Urinary bladder (tissue), 3 donors: ENCODE measurements at regions not wholly inside any gene's neighbourhood (a gene's known extent, or its start where the extent isn't known, plus 50 kb on each side); places are given as distances from the start of the nearest gene placed in this dataset.
"Not testable (repeated sequence)": the region's sequence is repeated elsewhere in the genome, so short reads cannot be mapped to it uniquely, and the experiment has no call there.

Source experiments
- DNase-seq: peaks from one replicate; pipeline ENCODE4 v3.0.0-alpha.2; 2015; ENCODE audit errors: extremely low spot score
- H3K27ac ChIP-seq: one replicate; pipeline ENCODE4 v1.5.1; 2013; ENCODE audit warnings: low read depth, mild to moderate bottlenecking, moderate library complexity
- H3K36me3 ChIP-seq: one replicate; pipeline ENCODE4 v1.6.1; 2013; ENCODE audit warnings: mild to moderate bottlenecking, moderate library complexity; ENCODE audit not compliant: insufficient read depth
- H3K4me1 ChIP-seq: one replicate; pipeline ENCODE4 v1.6.1; 2013; ENCODE audit warnings: mild to moderate bottlenecking, moderate library complexity; ENCODE audit not compliant: insufficient read depth
- H3K4me3 ChIP-seq: one replicate; pipeline ENCODE4 v1.5.1; 2013; ENCODE audit warnings: low read depth, low read length
- WGBS: extraction: QIAGEN DNeasy Blood & Tissue Kit; methylation state at CpG from one replicate; pipeline ENCODE4 v1.1.7; 2013; 5-methylcytosine and 5-hydroxymethylcytosine counted together
- donor health status: healthy with polysubstance abuse.
- donor health status: healthy.

GRCh38 chr20:40883097-40883496 lies 145.5 kb upstream of the TOP1 start:
- no peaks in the 10 kb centered on the region for H3K36me3 ChIP-seq
- no peak for DNase-seq
- H3K4me1 ChIP-seq, result no peaks in the 10 kb centered on the region
- no peak overlapping the region for H3K27ac ChIP-seq
- no peak overlapping the region for H3K4me3 ChIP-seq
- WGBS, result 45% methylated on average over 2 of the region's 2 CpGs

GRCh38 chr20:40887105-40887504 lies 141.5 kb upstream of the TOP1 start:
- 78% methylated on average over 13 of the region's 13 CpGs for WGBS
- Histone ChIP-seq H3K36me3 (no peaks in the 10 kb centered on the region), H3K4me1 (no peaks in the 10 kb centered on the region), H3K4me3 (no peak overlapping the region), H3K27ac (no peak overlapping the region)
- no peak for DNase-seq

- not testable (repeated sequence) for H3K36me3 ChIP-seq, H3K4me3 ChIP-seq, H3K27ac ChIP-seq, DNase-seq, H3K4me1 ChIP-seq
- 90% methylated on average over 3 of the region's 3 CpGs for WGBS
These were observed 139.4 kb upstream of the TOP1 start for GRCh38 chr20:40889266-40889665.

- DNase-seq, result no peak
- Histone ChIP-seq H3K4me3 (no peak overlapping the region), H3K36me3 (no peaks in the 10 kb centered on the region), H3K27ac (no peak overlapping the region), H3K4me1 (no peaks in the 10 kb centered on the region)
- WGBS, result 98% methylated on average over 2 of the region's 2 CpGs
These were observed 138.4 kb upstream of the TOP1 start for GRCh38 chr20:40890181-40890580.

- no peaks in the 10 kb centered on the region for H3K4me1 ChIP-seq
These were observed 138.0 kb upstream of the TOP1 start for GRCh38 chr20:40890635-40891034.

GRCh38 chr20:40891351-40891750 lies 137.3 kb upstream of the TOP1 start:
- Histone ChIP-seq H3K27ac (no peak overlapping the region), H3K4me1 (no peaks in the 10 kb centered on the region), H3K36me3 (no peaks in the 10 kb centered on the region), H3K4me3 (no peak overlapping the region)
- no peak for DNase-seq

More at GRCh38 chr20:40890635-40891034, 138.0 kb upstream of the TOP1 start:
- no peak overlapping the region for H3K27ac ChIP-seq
- H3K4me3 ChIP-seq, result no peak overlapping the region
- H3K36me3 ChIP-seq, result no peaks in the 10 kb centered on the region
- no peak for DNase-seq

GRCh38 chr20:40892642-40893041 lies 136.0 kb upstream of the TOP1 start:
- Histone ChIP-seq H3K27ac (no peak overlapping the region), H3K4me1 (no peaks in the 10 kb centered on the region), H3K36me3 (no peaks in the 10 kb centered on the region), H3K4me3 (no peak overlapping the region)
- DNase-seq, result no peak
- WGBS, result 42% methylated on average over 2 of the region's 2 CpGs

GRCh38 chr20:40893610-40894236 lies 134.9 kb upstream of the TOP1 start:
- H3K36me3 ChIP-seq, result no peaks in the 10 kb centered on the region
- H3K27ac ChIP-seq, result no peak overlapping the region
- no peak overlapping the region for H3K4me3 ChIP-seq
- no peak for DNase-seq
- WGBS, result 66% methylated on average over 1 of the region's 1 CpG
- H3K4me1 ChIP-seq, result no peaks in the 10 kb centered on the region

GRCh38 chr20:40894237-40894630 lies 134.4 kb upstream of the TOP1 start:
- Histone ChIP-seq H3K4me3 (no peak overlapping the region), H3K4me1 (no peaks in the 10 kb centered on the region), H3K36me3 (no peaks in the 10 kb centered on the region), H3K27ac (no peak overlapping the region)
- 47% methylated on average over 1 of the region's 1 CpG for WGBS
- DNase-seq, result no peak

- DNase-seq, result no peak
- H3K4me1 ChIP-seq, result no peaks in the 10 kb centered on the region
- H3K27ac ChIP-seq, result no peak overlapping the region
- no peak overlapping the region for H3K4me3 ChIP-seq
- WGBS, result 55% methylated on average over 3 of the region's 3 CpGs
- H3K36me3 ChIP-seq, result no peaks in the 10 kb centered on the region
These were observed 133.4 kb upstream of the TOP1 start for GRCh38 chr20:40895182-40895581.

GRCh38 chr20:40896814-40897700 lies 131.6 kb upstream of the TOP1 start:
- Histone ChIP-seq H3K36me3 (no peaks in the 10 kb centered on the region), H3K4me3 (no peak overlapping the region), H3K27ac (no peak overlapping the region), H3K4me1 (no peaks in the 10 kb centered on the region)
- WGBS, result 67% methylated on average over 10 of the region's 10 CpGs
- no peak for DNase-seq

- 44% methylated on average over 2 of the region's 2 CpGs for WGBS
- DNase-seq, result no peak
- Histone ChIP-seq H3K36me3 (no peaks in the 10 kb centered on the region), H3K4me1 (no peaks in the 10 kb centered on the region), H3K27ac (no peak overlapping the region), H3K4me3 (no peak overlapping the region)
These were observed 129.3 kb upstream of the TOP1 start for GRCh38 chr20:40899344-40899743.

GRCh38 chr20:40900666-40901215 lies 127.9 kb upstream of the TOP1 start:
- H3K4me1 ChIP-seq, result no peaks in the 10 kb centered on the region
- WGBS, result 94% methylated on average over 2 of the region's 2 CpGs
- H3K36me3 ChIP-seq, result no peaks in the 10 kb centered on the region
- H3K4me3 ChIP-seq, result no peak overlapping the region
- DNase-seq, result no peak
- H3K27ac ChIP-seq, result no peak overlapping the region

- WGBS, result 55% methylated on average over 1 of the region's 1 CpG
- DNase-seq, result no peak
- H3K36me3 ChIP-seq, result no peaks in the 10 kb centered on the region
- no peaks in the 10 kb centered on the region for H3K4me1 ChIP-seq
- H3K27ac ChIP-seq, result no peak overlapping the region
- H3K4me3 ChIP-seq, result no peak overlapping the region
These were observed 126.0 kb upstream of the TOP1 start for GRCh38 chr20:40902661-40903060.
